Vagina (tissue), 2 donors: ENCODE measurements at regions not wholly inside any gene's neighbourhood (a gene's known extent, or its start where the extent isn't known, plus 50 kb on each side); places are given as distances from the start of the nearest gene placed in this dataset.

Experiments
- POLR2A ChIP-seq, 2 donors: fragments of 450-650 bp; IDR thresholded peaks; one replicate each; pipeline ENCODE4 v1.6.1; 2017; ENCODE audit warnings: antibody characterized with exemption in 2 of 2, mild to moderate bottlenecking in 2 of 2, moderate library complexity in 2 of 2
- POLR2AphosphoS5 ChIP-seq, 2 donors: sonication (generic); formaldehyde crosslinking; IDR thresholded peaks; one replicate each; pipeline ENCODE4 v1.9.0; 2017; ENCODE audit warnings: antibody characterized with exemption in 2 of 2, mild to moderate bottlenecking in 2 of 2, low read depth in 1 of 2; ENCODE audit not compliant: insufficient read depth in 1 of 2
- TF ChIP-seq, protein P1 (sequence below), 3 experiments: fragments of 450-650 bp in 2 of 3; fragments of 200-600 bp in 1 of 3; sonication (generic) in 1 of 3; IDR thresholded peaks; one replicate each; pipeline ENCODE4 v1.5.1; 2017 to 2019; ENCODE audit warnings: antibody characterized with exemption in 3 of 3, mild to moderate bottlenecking in 2 of 3, moderate library complexity in 2 of 3

DNA sequence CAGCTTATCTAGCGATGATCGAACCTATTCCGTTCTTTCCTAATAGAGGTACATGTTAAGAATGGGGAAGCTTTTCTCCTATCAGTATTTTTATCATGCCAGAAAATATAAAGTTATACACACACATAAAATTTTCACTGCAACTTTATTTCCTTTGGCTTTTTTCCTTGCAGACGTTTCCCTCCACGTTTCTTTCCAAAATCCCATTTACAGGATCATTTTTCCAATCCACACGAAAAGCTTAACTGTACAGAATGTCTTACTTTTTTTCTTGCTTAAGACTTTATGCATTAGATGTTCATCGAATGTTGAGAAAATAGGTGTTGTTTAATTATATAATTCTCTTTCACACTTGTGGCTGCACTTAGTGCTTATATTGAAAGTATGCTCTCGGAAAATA lies 62.9 kb upstream of the HDGFL1 start:
- TF ChIP-seq, protein P1, sequence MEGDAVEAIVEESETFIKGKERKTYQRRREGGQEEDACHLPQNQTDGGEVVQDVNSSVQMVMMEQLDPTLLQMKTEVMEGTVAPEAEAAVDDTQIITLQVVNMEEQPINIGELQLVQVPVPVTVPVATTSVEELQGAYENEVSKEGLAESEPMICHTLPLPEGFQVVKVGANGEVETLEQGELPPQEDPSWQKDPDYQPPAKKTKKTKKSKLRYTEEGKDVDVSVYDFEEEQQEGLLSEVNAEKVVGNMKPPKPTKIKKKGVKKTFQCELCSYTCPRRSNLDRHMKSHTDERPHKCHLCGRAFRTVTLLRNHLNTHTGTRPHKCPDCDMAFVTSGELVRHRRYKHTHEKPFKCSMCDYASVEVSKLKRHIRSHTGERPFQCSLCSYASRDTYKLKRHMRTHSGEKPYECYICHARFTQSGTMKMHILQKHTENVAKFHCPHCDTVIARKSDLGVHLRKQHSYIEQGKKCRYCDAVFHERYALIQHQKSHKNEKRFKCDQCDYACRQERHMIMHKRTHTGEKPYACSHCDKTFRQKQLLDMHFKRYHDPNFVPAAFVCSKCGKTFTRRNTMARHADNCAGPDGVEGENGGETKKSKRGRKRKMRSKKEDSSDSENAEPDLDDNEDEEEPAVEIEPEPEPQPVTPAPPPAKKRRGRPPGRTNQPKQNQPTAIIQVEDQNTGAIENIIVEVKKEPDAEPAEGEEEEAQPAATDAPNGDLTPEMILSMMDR (IDR thresholded peaks at IDR 0.05) = no peak
- TF ChIP-seq POLR2A (IDR thresholded peaks at IDR 0.05) (no peak), POLR2AphosphoS5 (IDR thresholded peaks at IDR 0.05; ENCODE audit: insufficient read depth in 1 of 2, low read depth in 1 of 2) (no peak)
